ENCODE measurements at regions not wholly inside any gene's neighbourhood (a gene's known extent, or its start where the extent isn't known, plus 50 kb on each side); places are given as distances from the start of the nearest gene placed in this dataset.

GRCh38 chr3:71921036-71921435, 136.1 kb upstream of the PROK2 start:
- no peak overlapping the region for H3K4me3 ChIP-seq (ENCODE audit: low read depth, low read length)
- TF ChIP-seq, protein P1, sequence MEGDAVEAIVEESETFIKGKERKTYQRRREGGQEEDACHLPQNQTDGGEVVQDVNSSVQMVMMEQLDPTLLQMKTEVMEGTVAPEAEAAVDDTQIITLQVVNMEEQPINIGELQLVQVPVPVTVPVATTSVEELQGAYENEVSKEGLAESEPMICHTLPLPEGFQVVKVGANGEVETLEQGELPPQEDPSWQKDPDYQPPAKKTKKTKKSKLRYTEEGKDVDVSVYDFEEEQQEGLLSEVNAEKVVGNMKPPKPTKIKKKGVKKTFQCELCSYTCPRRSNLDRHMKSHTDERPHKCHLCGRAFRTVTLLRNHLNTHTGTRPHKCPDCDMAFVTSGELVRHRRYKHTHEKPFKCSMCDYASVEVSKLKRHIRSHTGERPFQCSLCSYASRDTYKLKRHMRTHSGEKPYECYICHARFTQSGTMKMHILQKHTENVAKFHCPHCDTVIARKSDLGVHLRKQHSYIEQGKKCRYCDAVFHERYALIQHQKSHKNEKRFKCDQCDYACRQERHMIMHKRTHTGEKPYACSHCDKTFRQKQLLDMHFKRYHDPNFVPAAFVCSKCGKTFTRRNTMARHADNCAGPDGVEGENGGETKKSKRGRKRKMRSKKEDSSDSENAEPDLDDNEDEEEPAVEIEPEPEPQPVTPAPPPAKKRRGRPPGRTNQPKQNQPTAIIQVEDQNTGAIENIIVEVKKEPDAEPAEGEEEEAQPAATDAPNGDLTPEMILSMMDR (IDR thresholded peaks at IDR 0.05; ENCODE audit: insufficient read depth, low read depth, low read length, missing control alignments): no peak
- no peak for DNase-seq (ENCODE audit: low read depth)

- no peak overlapping the region for H3K4me3 ChIP-seq (ENCODE audit: low read depth, low read length)
- DNase-seq (ENCODE audit: low read depth): no peak
- TF ChIP-seq, protein P1 (IDR thresholded peaks at IDR 0.05; ENCODE audit: insufficient read depth, low read depth, low read length, missing control alignments): no peak
Observed at GRCh38 chr3:71919572-71919971, 134.6 kb upstream of the PROK2 start.

GRCh38 chr3:71917545-71917944, 132.6 kb upstream of the PROK2 start:
- no peak overlapping the region for H3K4me3 ChIP-seq (ENCODE audit: low read depth, low read length)
- TF ChIP-seq, protein P1 (IDR thresholded peaks at IDR 0.05; ENCODE audit: insufficient read depth, low read depth, low read length, missing control alignments): no peak

GRCh38 chr3:71916747-71917369, 131.9 kb upstream of the PROK2 start:
- no peak overlapping the region for H3K4me3 ChIP-seq (ENCODE audit: low read depth, low read length)
- TF ChIP-seq, protein P1 (IDR thresholded peaks at IDR 0.05; ENCODE audit: insufficient read depth, low read depth, low read length, missing control alignments): no peak
- no peak for DNase-seq (ENCODE audit: low read depth)

More at GRCh38 chr3:71917545-71917944, 132.6 kb upstream of the PROK2 start:
- no peak for DNase-seq (ENCODE audit: low read depth)

DNA sequence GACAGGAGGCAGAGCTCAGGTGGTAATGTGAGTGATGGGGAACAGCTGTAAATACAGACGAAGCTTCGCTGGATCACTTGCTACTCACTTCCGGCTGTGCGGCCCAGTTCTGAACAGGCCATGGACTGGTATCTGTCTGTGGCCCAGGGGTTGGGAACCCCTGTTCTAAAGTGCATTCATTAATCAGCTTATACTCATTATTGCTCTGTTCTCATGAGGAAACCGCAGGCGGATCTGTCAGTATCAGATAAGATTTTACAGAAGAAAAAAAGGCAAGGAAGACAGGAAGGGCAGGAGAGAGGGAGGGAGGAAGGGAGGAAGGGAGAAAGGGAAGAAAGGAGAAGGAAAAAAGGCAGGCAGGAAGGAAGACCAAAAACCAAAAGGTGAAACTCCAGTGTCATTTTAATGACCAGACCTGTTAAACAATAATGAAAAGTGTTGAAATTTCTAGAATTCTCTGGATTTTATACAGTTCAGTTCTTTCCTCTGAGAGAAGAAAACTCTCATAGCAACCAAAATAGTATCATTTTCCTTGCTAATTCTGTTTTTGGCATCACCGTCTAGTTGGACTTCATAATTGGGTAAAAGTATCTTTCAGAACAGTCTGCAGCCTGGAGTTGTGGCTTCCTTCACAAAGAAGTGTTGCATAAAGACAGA, 128.0 kb upstream of the PROK2 start:
- TF ChIP-seq, protein P1 (IDR thresholded peaks at IDR 0.05; ENCODE audit: insufficient read depth, low read depth, low read length, missing control alignments): no peak
- DNase-seq (ENCODE audit: low read depth): no peak
- H3K4me3 ChIP-seq (ENCODE audit: low read depth, low read length): no peak overlapping the region

DNA sequence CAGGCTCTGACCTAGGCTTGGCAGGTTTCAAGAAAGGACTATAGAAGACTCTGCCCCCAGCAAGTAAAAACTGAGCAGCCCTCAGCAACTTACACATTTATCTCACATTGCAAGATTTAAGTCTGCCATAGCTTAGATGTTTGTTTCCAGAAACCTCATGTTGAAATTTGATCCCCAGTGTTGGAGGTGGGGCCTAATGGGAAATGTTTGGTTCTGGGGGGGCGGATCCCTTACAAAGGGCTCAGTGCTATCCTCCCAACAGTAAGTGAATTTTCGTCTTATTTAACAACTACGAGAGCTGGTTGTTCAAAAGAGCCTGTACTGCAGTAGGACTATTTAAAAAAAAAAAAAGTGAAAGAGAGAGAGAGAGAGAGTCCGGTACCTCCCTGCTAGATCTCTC, 125.2 kb upstream of the PROK2 start:
- no peak for DNase-seq (ENCODE audit: low read depth)
- TF ChIP-seq, protein P1 (IDR thresholded peaks at IDR 0.05; ENCODE audit: insufficient read depth, low read depth, low read length, missing control alignments): no peak
- no peak overlapping the region for H3K4me3 ChIP-seq (ENCODE audit: low read depth, low read length)

Data from GM12865 (cell line).